Lung (tissue), 11 donors: ENCODE measurements at regions not wholly inside any gene's neighbourhood (a gene's known extent, or its start where the extent isn't known, plus 50 kb on each side); places are given as distances from the start of the nearest gene placed in this dataset.

Source experiments
- ATAC-seq: fragments of 200-7000 bp; cut with Tn5 transposase; one replicate; pipeline ENCODE4 v1.9.1; 2020; ENCODE audit warnings: moderate number of reproducible peaks; ENCODE audit not compliant: insufficient read depth, low FRiP score
- DNase-seq, 3 donors: peaks; one replicate each; pipeline ENCODE4 v3.0.0-alpha.2; 2013 to 2017
- H3K27ac ChIP-seq, 2 donors: one replicate each; pipeline ENCODE4 v1.5.1; 2013; ENCODE audit warnings: mild to moderate bottlenecking in 2 of 2, moderate library complexity in 2 of 2, control low read depth in 1 of 2, inconsistent platforms in 1 of 2, low read depth in 1 of 2, low read length in 1 of 2
- H3K27me3 ChIP-seq, 3 donors: one replicate each; pipeline ENCODE4 v1.5.1; 2013; ENCODE audit warnings: low read length in 2 of 3; ENCODE audit not compliant: control insufficient read depth in 3 of 3, insufficient read depth in 3 of 3
- H3K36me3 ChIP-seq, 4 donors: one replicate each; pipeline ENCODE4 v1.5.1; 2013; ENCODE audit warnings: low read length in 4 of 4, mild to moderate bottlenecking in 1 of 4, moderate library complexity in 1 of 4; ENCODE audit not compliant: control insufficient read depth in 4 of 4, insufficient read depth in 4 of 4
- H3K4me1 ChIP-seq, 5 donors: one replicate each; pipeline ENCODE4 v1.5.1; 2013; ENCODE audit warnings: low read length in 5 of 5, mild to moderate bottlenecking in 2 of 5, moderate library complexity in 1 of 5; ENCODE audit not compliant: control insufficient read depth in 5 of 5, insufficient read depth in 5 of 5
- H3K4me3 ChIP-seq: one replicate; pipeline ENCODE4 v1.5.1; 2013; ENCODE audit warnings: mild to moderate bottlenecking, control low read depth, moderate library complexity
- H3K9ac ChIP-seq, 2 donors: one replicate each; pipeline ENCODE4 v1.5.1; 2013; ENCODE audit warnings: low read length in 2 of 2, control low read depth in 1 of 2; ENCODE audit not compliant: insufficient read depth in 1 of 2
- H3K9me3 ChIP-seq, 4 donors: one replicate each; pipeline ENCODE4 v1.5.1; 2013; ENCODE audit warnings: low read length in 3 of 4, mild to moderate bottlenecking in 1 of 4, moderate library complexity in 1 of 4; ENCODE audit not compliant: control insufficient read depth in 4 of 4, insufficient read depth in 3 of 4
- CTCF ChIP-seq: IDR thresholded peaks from 2 replicates; pipeline ENCODE4 v1.5.1; 2012; ENCODE audit warnings: mild to moderate bottlenecking; ENCODE audit errors: control extremely low read depth, extremely low read depth
- WGBS, 2 donors: extraction: QIAGEN DNeasy Blood & Tissue Kit; methylation state at CpG; one replicate each; pipeline ENCODE4 v1.1.7; 2013; 5-methylcytosine and 5-hydroxymethylcytosine counted together
- donor health status: control.
- donor health status: control.
- donor health status: Bipolar disorder and iron deficiency.
- donor health status: healthy.
- donor health status: DM: yes; HTN: yes; CAD: no.

GRCh38 chr13:28552288-28552687 lies 57.4 kb upstream of the FLT1 start:
- ATAC-seq (no peak), DNase-seq (no peak)
- H3K4me1 ChIP-seq: no peaks in the 10 kb centered on the region
- TF ChIP-seq CTCF: no peak
- H3K36me3 ChIP-seq: no peaks in the 10 kb centered on the region
- H3K9me3 ChIP-seq: no peaks in the 10 kb centered on the region
- H3K27ac ChIP-seq: no peak overlapping the region
- H3K9ac ChIP-seq: no peak overlapping the region
- 26 to 44% methylated on average over 1 of the region's 1 CpG for WGBS, 2 donors
- no peak overlapping the region for H3K4me3 ChIP-seq
- peaks cover 0 to 3% (median 0%) of the 10 kb centered on the region in 3 donors for H3K27me3 ChIP-seq

DNA sequence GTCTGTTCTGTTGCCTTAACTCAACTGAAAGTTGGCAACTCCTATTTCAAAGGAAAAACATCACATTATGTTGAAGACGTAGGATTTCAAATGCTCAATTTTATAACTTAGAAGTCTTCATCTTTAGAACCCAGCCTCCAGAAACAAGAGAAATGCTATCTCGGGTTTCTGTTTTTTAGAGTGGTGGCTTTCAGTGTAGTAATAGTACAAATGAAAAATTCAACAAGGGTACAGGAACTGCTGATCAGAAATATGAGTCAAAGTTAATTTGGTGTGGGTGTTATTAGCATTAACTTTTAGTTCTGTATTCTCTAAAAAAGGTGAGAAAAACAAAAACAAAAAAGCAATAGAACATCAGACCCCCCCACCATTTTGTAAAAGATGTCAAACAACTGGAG lies 56.6 kb upstream of the FLT1 start:
- no peak overlapping the region for H3K9ac ChIP-seq
- no peak for DNase-seq
- ATAC-seq: no peak
- H3K27ac ChIP-seq: no peak overlapping the region
- H3K9me3 ChIP-seq: no peaks in the 10 kb centered on the region
- no peak for TF ChIP-seq CTCF
- no peak overlapping the region for H3K4me3 ChIP-seq
- H3K4me1 ChIP-seq: no peaks in the 10 kb centered on the region
- peaks cover 0 to 3% (median 0%) of the 10 kb centered on the region in 3 donors for H3K27me3 ChIP-seq
- H3K36me3 ChIP-seq: no peaks in the 10 kb centered on the region
- 93 to 95% methylated on average over 2 of the region's 2 CpGs for WGBS, 2 donors

GRCh38 chr13:28550721-28551497 lies 56.0 kb upstream of the FLT1 start:
- ATAC-seq (no peak), DNase-seq (no peak)
- no peaks in the 10 kb centered on the region for H3K36me3 ChIP-seq
- H3K4me1 ChIP-seq: no peaks in the 10 kb centered on the region
- H3K4me3 ChIP-seq: no peak overlapping the region
- no peak overlapping the region for H3K9ac ChIP-seq
- no peak overlapping the region for H3K27ac ChIP-seq
- WGBS, 2 donors: 88 to 92% methylated on average over 7 of the region's 7 CpGs
- TF ChIP-seq CTCF: no peak
- peaks cover 0 to 3% (median 0%) of the 10 kb centered on the region in 3 donors for H3K27me3 ChIP-seq
- H3K9me3 ChIP-seq: no peaks in the 10 kb centered on the region

DNA sequence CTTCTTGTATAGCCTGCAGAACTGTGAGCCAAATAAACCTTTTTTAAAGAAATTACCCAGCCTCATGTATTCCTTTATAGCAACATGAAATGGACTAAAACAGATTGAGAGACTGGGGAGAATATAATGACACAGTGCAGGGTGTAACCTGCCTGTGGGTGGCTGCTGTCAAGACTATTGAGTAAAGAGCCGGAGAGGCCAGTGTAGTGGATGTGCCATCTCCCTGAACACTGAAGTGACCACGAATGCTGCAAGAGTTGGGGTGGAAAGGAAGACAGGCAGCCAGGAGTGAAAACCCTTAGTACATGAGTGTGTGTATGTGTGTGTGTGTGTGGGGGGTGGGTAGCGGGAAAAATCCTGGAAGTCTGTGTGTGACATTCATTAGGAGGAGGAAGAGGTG lies 55.2 kb upstream of the FLT1 start:
- H3K27me3 ChIP-seq: peaks cover 0 to 3% (median 0%) of the 10 kb centered on the region in 3 donors
- H3K9ac ChIP-seq: no peak overlapping the region
- H3K4me1 ChIP-seq: no peaks in the 10 kb centered on the region
- no peak for TF ChIP-seq CTCF
- ATAC-seq (no peak), DNase-seq (no peak)
- no peak overlapping the region for H3K4me3 ChIP-seq
- no peaks in the 10 kb centered on the region for H3K36me3 ChIP-seq
- 88 to 91% methylated on average over 3 of the region's 3 CpGs for WGBS, 2 donors
- no peak overlapping the region for H3K27ac ChIP-seq
- H3K9me3 ChIP-seq: no peaks in the 10 kb centered on the region
